ENCODE measurements at regions not wholly inside any gene's neighbourhood (a gene's known extent, or its start where the extent isn't known, plus 50 kb on each side); places are given as distances from the start of the nearest gene placed in this dataset.

- in situ Hi-C loops (cut with MboI; ENCODE audit: low sequenced_read_pairs): no loop called here
Observed at GRCh38 chr10:128825626-128826025, 641.4 kb upstream of the MGMT start.

GRCh38 chr10:128833671-128834070 is 633.4 kb upstream of the MGMT start:
- in situ Hi-C loops (cut with MboI; ENCODE audit: low sequenced_read_pairs): no loop called here

- in situ Hi-C loops (cut with MboI; ENCODE audit: low sequenced_read_pairs): no loop called here
Observed at GRCh38 chr10:128835361-128835760, 631.7 kb upstream of the MGMT start.

GRCh38 chr10:128837478-128837877 is 629.6 kb upstream of the MGMT start:
- in situ Hi-C loops (cut with MboI; ENCODE audit: low sequenced_read_pairs): no loop called here

GRCh38 chr10:128839134-128839533 is 627.9 kb upstream of the MGMT start:
- in situ Hi-C loops (cut with MboI; ENCODE audit: low sequenced_read_pairs): no loop called here

- in situ Hi-C loops (cut with MboI; ENCODE audit: low sequenced_read_pairs): no loop called here
Observed at GRCh38 chr10:128839701-128840100, 627.3 kb upstream of the MGMT start.

GRCh38 chr10:128843972-128844371 is 623.1 kb upstream of the MGMT start:
- in situ Hi-C loops (cut with MboI; ENCODE audit: low sequenced_read_pairs): no loop called here

GRCh38 chr10:128846927-128847326 is 620.1 kb upstream of the MGMT start:
- in situ Hi-C loops (cut with MboI; ENCODE audit: low sequenced_read_pairs): no loop called here

GRCh38 chr10:128848810-128849209 is 618.2 kb upstream of the MGMT start:
- in situ Hi-C loops (cut with MboI; ENCODE audit: low sequenced_read_pairs): no loop called here

GRCh38 chr10:128850647-128851046 is 616.4 kb upstream of the MGMT start:
- in situ Hi-C loops (cut with MboI; ENCODE audit: low sequenced_read_pairs): no loop called here

GRCh38 chr10:128851281-128851680 is 615.8 kb upstream of the MGMT start:
- in situ Hi-C loops (cut with MboI; ENCODE audit: low sequenced_read_pairs): no loop called here

GRCh38 chr10:128851726-128852125 is 615.3 kb upstream of the MGMT start:
- in situ Hi-C loops (cut with MboI; ENCODE audit: low sequenced_read_pairs): no loop called here

GRCh38 chr10:128852449-128852848 is 614.6 kb upstream of the MGMT start:
- in situ Hi-C loops (cut with MboI; ENCODE audit: low sequenced_read_pairs): no loop called here

GRCh38 chr10:128852902-128853301 is 614.1 kb upstream of the MGMT start:
- in situ Hi-C loops (cut with MboI; ENCODE audit: low sequenced_read_pairs): no loop called here

GRCh38 chr10:128853537-128853936 is 613.5 kb upstream of the MGMT start:
- in situ Hi-C loops (cut with MboI; ENCODE audit: low sequenced_read_pairs): no loop called here

- in situ Hi-C loops (cut with MboI; ENCODE audit: low sequenced_read_pairs): no loop called here
Observed at GRCh38 chr10:128854204-128854603, 612.8 kb upstream of the MGMT start.

GRCh38 chr10:128854963-128855362 is 612.1 kb upstream of the MGMT start:
- in situ Hi-C loops (cut with MboI; ENCODE audit: low sequenced_read_pairs): no loop called here

GRCh38 chr10:128855618-128856428 is 611.2 kb upstream of the MGMT start:
- in situ Hi-C loops (cut with MboI; ENCODE audit: low sequenced_read_pairs): no loop called here

GRCh38 chr10:128859738-128860386 is 607.2 kb upstream of the MGMT start:
- in situ Hi-C loops (cut with MboI; ENCODE audit: low sequenced_read_pairs): no loop called here

- in situ Hi-C loops (cut with MboI; ENCODE audit: low sequenced_read_pairs): no loop called here
Observed at GRCh38 chr10:128860574-128860973, 606.5 kb upstream of the MGMT start.

GRCh38 chr10:128861018-128861901 is 605.8 kb upstream of the MGMT start:
- in situ Hi-C loops (cut with MboI; ENCODE audit: low sequenced_read_pairs): no loop called here
